ENCODE measurements at regions not wholly inside any gene's neighbourhood (a gene's known extent, or its start where the extent isn't known, plus 50 kb on each side); places are given as distances from the start of the nearest gene placed in this dataset.
A peak's percentile ranks its signal among the peaks of the same experiment; 100 is the strongest.

- H3K27me3 ChIP-seq (ENCODE audit: control insufficient read depth, insufficient read depth, low read length) = no peaks in the 10 kb centered on the region
- H2AFZ ChIP-seq (replicated peaks; ENCODE audit: low read length, poor library complexity) = no peak overlapping the region
- peak; percentile 48 for ATAC-seq (ENCODE audit: low read depth)
- BruUV-seq (replicated peaks) = no TSS peak
- DNase-seq = peak; percentile 57
- H2AK5ac ChIP-seq (ENCODE audit: low read depth, low read length) = no peak overlapping the region
- H2BK120ac ChIP-seq (ENCODE audit: low read depth, low read length) = no peak overlapping the region
- in situ Hi-C loops (cut with MboI; ENCODE audit: low sequenced_read_pairs) = no loop called here
- ChIA-PET POLR2A (ENCODE audit: unreplicated experiment) (no interaction called here), CTCF (no interaction called here)
- H2BK15ac ChIP-seq (ENCODE audit: low read depth, low read length) = 0 out of 3 replicates have a peak overlapping the region, but pooled peaks have one; percentile 15
- H2AK9ac ChIP-seq (replicated peaks; ENCODE audit: low read depth, low read length, poor library complexity) = no peak overlapping the region
- H3K14ac ChIP-seq (replicated peaks; ENCODE audit: low read depth, low read length) = peak overlapping the region; percentile 27; the same call in 1 of the 2 replicates
- no peaks in the 10 kb centered on the region for H3K36me3 ChIP-seq (ENCODE audit: control insufficient read depth, insufficient read depth, low read length)
- no peak overlapping the region; the same call in 1 of the 2 replicates for H4K5ac ChIP-seq (ENCODE audit: low read depth, low read length)
- H3K27ac ChIP-seq (ENCODE audit: insufficient read depth, low read length) = no peak overlapping the region
- no CpG with 5 or more reads among the region's 1 CpG for WGBS, 2 experiments (ENCODE audit: extremely low coverage in 2 of 2, insufficient read length in 1 of 2)
- no peak overlapping the region for H3K4me3 ChIP-seq (ENCODE audit: insufficient read depth, low read depth, low read length)
- peak overlapping the region; percentile 47 for H2BK5ac ChIP-seq (ENCODE audit: low read depth, low read length, poor library complexity, severe bottlenecking)
- no peaks in the 10 kb centered on the region for H4K20me1 ChIP-seq (ENCODE audit: insufficient read depth, low read length)
- TF ChIP-seq NFE2L2 (IDR thresholded peaks at IDR 0.05; ENCODE audit: low read depth, low read length) (peak; percentile 50; the same call in 1 of the 2 replicates), CEBPB (IDR thresholded peaks at IDR 0.05; ENCODE audit: low read depth, low read length) (peak; percentile 7; the same call in 1 of the 2 replicates), FOS (IDR thresholded peaks at IDR 0.05; ENCODE audit: low read depth, low read length) (no peak)
- no peaks in the 10 kb centered on the region for H3K79me1 ChIP-seq (ENCODE audit: low read depth in 1 of 2, low read length in 2 of 2)
- peak overlapping the region; percentile 9 for H2BK20ac ChIP-seq (ENCODE audit: low read depth, low read length)
- dilution Hi-C loops (cut with HindIII; ENCODE audit: low sequenced_read_pairs, unreplicated experiment) = no loop called here
- no peak overlapping the region for H3K4me2 ChIP-seq (ENCODE audit: low read depth, low read length)
- peaks cover 7% of the 10 kb centered on the region; the same call in 1 of the 2 replicates for H3K4me1 ChIP-seq (ENCODE audit: control insufficient read depth, insufficient read depth, low read length)
- H4K91ac ChIP-seq (ENCODE audit: insufficient read depth, low read depth, low read length) = no peak overlapping the region
- H3K23ac ChIP-seq (ENCODE audit: low read depth, low read length) = no peak overlapping the region
- H3K9me3 ChIP-seq (ENCODE audit: control insufficient read depth, insufficient read depth, low read length) = no peaks in the 10 kb centered on the region
- no peak overlapping the region for H3K56ac ChIP-seq (ENCODE audit: extremely low read depth, insufficient read depth, low read length)
- H3K4ac ChIP-seq (ENCODE audit: low read depth, low read length) = 0 out of 2 replicates have a peak overlapping the region, but pooled peaks have one; percentile 21
- peak overlapping the region; percentile 72; the same call in 1 of the 2 replicates for H3K18ac ChIP-seq (ENCODE audit: low read depth, low read length)
- H4K8ac ChIP-seq (ENCODE audit: low read depth in 2 of 2, low read length in 2 of 2) = peak overlapping the region in 1 of 2 experiments; percentile 1; a peak in 1 of 4 replicates
- H3K9me1 ChIP-seq (ENCODE audit: insufficient read depth, low read length) = peaks cover 3% of the 10 kb centered on the region; the same call in 1 of the 2 replicates
- intact Hi-C loops (cut with micrococcal nuclease) = no loop called here
- H3K9ac ChIP-seq (ENCODE audit: low read depth, low read length) = no peak overlapping the region
Measured at GRCh38 chr5:98581112-98581997, 192.1 kb upstream of the RGMB start.
